HG03139 (cell line): ENCODE measurements at regions not wholly inside any gene's neighbourhood (a gene's known extent, or its start where the extent isn't known, plus 50 kb on each side); places are given as distances from the start of the nearest gene placed in this dataset.

Source experiments
- ATAC-seq: cut with Tn5 transposase; IDR thresholded peaks from one replicate; pipeline ENCODE4 v1.9.1; 2021; ENCODE audit not compliant: unreplicated experiment

DNA sequence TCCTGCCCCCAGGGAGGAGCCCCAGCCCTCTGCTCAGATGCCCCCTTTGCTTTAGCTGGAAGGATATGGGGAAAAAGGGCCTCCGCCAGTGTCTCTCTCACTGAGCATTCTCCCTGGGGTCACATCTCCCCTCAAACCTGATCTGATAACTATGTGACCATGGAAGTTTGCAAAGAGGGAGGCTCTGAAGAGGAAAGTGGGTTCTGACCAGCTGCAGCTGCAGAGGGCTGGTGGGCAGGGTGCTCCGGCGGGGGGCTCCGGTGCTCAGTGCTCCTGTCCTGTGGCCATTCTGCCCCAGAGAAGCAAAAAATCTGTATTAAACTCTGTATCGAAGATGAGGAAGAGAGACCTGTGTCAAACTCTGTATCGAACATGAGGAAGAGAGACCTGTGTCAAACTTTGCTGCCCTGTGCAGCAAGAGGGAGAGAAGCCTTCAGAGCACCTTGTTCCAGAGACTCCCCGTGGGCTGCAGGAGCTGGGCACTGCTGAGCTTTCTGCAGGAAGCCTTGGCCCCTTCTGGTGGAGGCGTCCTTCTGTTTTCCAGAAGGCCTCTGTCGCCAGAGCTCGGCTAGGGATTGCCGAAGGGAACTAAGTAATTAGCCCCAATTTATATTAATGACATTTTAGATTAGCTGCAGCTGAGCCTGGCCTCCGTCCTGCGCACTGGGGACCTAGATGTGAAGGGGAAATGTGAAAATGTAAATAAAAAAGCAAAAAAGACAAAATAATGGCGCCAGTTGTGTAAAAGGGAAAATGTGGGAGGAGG lies 186.2 kb upstream of the C1orf174 start:
- no peak for ATAC-seq

DNA sequence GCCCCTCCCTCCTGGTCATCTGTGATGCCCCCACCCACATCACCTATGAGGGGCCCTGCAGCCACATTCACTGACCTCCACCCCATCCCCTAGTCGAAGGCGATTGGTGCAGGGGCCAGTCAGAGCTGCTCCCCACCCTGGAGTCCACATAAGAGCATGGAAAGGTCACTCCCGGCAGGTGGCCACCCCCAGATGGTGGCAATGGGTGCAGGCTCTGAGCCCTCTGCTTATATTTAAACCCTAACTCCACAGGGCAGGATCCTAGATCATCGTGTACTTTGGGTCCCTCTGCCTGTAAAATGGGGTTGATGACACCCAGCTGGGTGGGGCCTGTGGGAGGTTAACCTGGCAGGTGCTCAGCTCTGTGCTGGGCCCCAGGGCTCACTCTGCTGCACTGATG lies 186.8 kb upstream of the C1orf174 start:
- ATAC-seq = no peak

DNA sequence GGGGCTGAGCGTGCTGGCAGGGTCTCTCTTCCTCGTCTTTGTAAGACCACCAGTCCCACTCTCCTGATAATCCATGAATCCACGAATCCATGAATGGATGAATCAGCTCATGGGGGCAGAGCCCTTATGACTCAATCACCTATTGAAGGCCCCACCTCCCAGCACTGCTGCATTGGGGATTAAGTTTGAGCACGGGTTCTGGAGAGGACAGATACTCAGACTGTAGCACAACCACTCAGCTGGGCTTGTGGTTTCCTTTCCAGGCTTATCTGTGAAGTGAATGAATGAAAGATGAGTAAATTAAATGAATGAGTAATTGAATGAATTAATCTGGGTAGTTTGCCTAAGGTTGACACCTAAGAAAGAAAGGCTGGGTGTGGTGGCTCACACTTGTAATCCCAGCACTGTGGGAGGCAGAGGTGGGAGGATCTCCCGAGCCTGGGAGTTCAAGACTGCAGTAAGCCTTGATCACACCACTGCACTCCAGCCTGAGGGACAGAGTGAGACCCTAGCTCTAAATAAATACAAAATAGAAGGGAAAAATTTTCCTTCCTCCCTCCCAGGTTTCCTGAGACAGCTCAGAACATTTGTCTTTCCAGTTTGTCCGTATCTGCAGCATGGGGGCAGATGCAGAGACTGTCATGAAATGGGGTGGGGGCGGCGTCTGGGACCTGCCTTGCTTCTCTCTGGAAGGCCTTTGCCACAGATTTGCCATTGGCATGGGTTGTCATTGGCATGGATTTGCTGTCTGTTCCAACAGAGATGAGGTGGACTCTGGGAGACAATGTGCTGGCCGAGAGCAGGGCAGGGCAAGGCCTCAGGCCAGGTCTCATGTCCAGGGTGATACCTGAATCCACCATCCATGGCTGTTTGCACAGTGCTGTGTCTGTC lies 187.7 kb upstream of the C1orf174 start:
- no peak for ATAC-seq

DNA sequence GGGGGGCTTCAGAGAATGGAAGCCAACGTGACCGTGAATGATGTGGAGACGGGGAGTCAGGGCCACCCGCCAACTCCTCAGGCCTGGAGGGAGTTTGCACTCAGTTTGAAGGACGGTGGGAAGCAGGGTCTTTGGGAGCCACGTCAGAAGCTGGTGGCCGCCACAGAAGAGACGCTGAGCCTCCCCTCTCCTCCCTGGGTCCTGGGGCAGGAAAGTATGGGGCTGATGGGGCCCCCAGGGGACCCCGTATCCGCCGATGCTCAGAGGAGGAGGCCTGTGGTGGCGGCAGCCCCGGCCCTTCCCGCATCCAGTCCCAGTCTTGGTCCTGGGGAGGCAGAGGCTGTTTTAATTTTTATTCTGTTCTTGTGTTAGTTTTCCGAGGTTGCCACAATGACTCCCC lies 188.6 kb upstream of the C1orf174 start:
- no peak for ATAC-seq

DNA sequence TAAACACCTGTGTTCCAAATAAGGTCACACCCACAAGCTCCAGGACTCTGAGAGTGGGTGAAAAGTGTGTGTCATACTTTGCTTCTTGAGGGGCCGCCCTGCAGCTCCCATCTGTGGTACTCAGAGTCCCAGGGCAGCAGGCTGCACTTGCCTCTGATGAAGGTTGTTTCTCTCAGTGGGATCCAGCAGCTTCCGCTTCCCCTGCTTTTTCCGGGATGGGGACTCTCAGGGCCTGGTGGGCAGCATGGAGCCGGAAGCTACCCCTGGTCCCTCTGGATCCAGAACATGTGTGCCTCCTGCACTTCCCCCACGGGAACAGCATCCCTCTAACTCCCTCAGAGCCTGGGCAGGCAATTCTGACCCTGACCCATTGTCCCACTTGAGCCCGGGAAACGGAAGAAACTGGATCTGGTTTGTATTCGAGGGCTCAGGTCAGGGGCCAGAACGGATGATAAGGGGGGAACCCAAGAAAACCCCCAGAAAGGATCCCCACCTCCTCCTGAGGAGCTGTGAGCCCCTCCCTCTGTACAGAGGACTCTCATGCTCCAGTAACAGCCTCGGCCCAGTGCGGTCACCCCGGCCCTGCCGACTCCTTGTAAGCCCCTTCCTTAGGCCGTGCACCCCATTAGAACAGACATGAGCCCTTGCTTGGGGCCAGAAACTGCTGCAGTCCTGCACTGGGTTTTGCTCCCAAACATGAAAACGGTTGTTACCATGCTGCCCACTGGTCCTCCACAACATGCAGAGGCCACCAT lies 189.5 kb upstream of the C1orf174 start:
- ATAC-seq = no peak

DNA sequence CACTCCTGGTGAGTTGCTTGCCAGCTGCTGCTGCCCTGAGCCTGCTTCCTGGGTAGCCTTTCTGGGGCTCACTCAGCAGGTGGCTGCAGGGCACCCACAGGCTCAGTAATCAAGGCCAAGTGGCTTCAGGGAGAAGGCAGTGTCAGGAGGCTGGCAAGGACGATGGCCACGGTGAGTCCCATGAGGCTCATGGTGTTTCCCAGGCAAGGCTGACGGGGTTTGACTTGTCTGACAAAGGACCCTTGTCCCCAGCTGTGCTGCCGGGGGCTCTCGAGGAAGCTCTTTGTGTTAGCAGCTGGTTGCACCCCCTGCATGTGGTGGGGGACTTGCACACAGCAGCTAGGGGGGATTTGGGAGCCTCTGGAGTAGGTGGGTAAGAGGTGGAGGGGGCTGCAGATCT lies 190.5 kb upstream of the C1orf174 start:
- ATAC-seq = no peak

DNA sequence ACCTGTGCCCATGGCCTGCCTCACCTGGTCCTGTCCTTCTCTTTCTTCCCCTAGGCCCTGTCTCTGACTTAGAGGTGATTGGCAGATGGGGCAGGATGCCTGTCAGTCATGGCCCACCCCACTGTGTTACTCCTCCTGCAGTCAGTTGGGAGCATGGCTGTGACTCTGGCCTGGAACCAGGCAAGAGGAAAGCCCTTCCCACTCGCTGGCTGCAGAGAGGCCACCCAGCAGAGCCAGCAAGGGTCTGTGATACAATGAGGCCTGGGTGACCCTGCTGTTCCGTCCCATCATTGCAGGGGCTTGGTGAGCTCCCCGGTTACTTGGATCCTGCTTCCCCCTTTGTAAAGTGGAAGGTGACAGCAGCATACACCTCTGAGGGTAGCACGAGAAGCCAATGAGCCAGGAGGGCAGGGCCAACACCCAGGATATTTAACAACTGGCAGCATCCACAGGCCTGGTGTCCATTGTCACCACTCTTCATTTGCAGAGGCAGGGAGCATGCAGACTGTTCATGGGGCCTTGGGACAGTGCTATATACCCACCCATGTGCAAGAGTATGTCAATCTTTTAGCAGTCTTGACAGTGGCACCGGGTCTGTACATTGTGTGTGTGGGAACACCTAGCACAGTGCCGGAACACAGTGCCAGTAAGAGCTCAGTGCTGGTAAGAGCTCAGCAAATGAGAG lies 191.0 kb upstream of the C1orf174 start:
- ATAC-seq = no peak

DNA sequence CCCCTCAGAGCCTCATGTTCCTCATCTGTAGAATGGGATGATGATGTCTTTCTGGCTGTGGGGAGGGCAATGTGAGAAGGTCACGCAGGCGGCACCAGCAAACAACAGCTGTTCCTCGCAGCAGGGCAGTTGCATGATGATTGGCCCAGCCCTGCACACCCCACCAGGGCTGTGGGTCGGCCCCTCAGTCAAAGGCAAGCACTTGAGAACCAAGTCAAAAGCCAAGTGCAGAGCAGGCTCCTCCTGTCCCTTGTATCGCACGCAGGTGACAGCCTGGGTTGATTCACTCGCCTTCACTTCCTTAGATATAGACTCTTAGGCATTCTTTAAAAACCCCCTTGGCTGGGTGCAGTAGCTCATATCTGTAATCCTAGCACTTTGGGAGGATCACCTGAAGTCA lies 191.9 kb upstream of the C1orf174 start:
- ATAC-seq = no peak

DNA sequence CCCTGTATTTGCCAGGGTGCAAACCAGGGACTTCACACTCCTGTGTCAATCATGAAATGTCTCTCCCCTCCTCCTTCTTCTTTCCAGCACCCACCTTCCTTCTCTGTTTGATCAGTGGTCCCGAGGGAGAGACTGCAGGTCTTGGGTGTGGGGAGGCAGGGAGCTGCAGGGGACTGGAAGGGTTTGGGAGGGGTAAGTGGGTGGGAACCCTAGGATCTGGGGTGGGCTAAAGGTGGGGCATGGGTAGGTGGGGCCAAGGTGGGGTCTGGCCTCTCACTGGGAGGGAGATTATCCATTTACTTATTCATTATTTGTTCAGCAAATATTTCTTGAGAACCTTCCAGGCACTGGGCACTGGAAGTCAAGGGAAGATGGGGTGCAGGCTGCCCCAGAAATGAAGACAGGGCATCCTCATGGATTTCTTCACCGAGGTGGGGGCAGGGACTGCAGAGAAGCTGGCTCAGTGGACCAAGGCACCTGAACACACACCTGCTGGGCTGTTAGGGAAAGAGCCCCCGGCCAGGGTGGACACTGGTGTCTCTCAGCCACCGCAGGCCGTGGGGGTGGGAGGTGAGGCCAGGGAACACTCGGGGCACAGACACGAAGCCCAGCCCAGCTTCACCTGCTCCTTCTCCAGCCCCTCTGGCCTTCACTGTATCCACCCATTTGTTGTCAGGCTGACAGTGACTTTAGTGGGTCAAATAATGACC lies 193.9 kb upstream of the C1orf174 start:
- ATAC-seq = no peak

DNA sequence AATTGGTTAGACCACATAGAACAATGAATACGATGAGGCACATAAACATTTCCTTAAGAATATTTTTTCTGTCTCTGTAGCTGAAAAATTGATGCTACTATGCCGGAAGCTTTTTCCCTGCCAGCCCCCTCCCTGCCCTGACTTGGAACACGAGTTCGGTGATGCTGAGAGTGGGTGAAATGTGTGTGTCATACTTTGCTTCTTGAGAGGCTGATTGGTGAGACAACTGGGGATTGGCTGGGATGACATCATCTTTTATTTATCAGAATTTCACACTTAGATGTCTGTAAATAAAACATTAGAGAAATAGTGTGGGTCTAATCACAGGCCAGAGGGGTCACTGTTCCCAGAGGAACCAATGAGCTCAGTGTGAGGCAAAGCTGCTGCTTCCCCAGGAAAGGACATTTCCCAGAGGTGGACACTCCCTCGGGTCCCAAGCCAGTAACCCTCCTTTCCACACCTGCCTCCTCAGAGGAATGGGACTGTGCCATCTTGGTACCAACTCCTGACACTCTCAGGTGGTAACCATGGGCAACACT lies 195.4 kb upstream of the C1orf174 start:
- ATAC-seq = no peak

DNA sequence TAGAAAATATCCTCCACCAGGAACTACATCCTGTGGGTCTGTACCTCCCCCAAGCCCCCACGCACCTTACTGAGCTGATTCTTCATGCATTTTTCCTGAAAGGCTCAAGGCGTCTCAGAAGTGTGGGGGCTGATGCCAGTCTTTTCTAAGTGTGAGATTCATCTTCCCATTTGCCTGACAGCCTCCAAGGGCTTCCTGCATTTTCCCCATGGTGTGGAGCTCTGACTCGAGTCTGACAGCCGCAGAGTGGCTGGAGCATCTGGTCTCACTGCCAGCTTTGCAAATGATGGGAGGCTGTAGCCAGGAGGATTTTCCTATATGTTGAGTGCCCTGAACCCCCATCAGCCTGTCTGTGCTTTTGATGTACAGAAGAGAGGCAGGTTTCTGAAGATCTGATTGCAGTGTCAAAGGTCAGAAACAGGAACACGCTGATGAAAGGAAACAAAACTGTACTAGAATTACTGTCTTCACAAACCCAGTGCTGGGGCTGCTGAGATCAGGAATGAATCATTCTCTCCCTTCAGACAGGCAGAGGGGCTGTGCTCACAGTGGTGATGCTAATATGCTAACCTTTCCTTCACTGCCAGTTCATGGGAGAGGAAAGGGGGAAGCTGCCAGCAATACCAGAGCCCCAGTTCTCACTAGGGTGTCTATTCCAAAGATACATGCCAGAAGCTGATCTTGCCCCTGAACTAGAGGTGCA lies 201.5 kb upstream of the C1orf174 start:
- no peak for ATAC-seq

DNA sequence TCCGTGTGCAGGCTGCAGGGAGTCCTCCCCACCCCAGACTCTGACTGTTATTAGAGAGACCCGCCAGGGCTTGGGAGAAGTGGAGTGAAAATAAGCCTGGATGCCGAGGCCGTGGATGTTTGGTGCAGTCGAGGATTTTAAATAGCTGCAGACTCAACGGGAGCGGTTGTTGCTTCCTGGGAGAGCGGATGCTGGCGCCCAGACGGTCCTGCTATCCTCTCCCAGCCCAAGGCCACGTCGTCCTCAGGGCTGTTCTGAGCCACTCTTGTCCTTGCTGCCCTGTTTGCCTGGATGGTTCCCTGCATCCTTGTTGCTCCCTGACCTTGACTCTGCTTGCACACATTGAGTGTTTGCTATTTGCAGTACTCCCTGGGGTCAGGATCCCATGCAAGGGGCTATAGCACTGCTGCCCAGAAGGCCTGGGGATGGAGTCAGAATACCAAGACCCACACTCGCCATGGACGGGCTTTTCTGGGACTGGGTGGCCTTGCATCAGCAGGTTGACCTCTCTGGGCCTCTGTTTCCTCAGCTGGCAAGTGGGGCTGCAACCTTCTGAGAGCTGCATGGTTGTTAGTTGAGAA lies 205.3 kb upstream of the C1orf174 start:
- ATAC-seq = no peak

DNA sequence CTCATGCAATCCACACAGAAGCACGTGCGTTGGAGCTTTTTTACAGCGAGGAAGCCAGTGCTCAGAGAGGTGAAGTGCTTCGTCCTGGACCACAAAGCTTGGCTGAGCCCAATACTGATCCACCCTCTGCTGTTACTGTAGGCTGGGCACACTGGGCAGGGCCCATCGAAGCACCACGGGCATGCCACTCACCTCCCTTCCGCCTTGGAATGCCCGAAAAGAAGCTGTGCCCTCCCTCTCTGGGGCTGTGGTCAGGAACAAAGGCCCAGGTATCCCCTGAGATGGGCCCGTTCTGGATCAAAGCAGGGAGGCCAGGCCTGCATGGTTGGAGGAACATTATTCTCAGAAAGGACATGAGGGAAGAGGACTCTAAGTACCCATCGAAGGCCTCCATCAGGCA lies 206.7 kb upstream of the C1orf174 start:
- ATAC-seq = no peak

DNA sequence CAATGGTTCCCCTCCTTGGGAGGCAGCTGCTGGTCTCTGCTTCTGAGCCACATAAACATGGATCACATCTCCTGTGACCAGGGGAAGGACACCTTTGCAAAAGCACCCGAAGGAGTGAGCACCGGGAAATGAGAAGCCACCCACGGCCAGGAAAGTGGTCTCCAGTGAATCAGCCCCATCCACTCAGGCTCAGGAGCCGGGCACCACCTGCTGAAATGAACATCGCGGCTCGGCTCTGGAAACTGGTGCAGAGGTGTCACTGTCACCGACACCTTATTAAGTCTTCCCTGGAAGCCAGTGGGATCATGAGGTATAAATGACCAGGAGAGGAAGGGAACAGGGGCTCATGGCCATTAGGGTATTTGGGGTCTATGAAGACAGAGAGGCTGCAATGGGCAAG lies 207.2 kb upstream of the C1orf174 start:
- no peak for ATAC-seq

DNA sequence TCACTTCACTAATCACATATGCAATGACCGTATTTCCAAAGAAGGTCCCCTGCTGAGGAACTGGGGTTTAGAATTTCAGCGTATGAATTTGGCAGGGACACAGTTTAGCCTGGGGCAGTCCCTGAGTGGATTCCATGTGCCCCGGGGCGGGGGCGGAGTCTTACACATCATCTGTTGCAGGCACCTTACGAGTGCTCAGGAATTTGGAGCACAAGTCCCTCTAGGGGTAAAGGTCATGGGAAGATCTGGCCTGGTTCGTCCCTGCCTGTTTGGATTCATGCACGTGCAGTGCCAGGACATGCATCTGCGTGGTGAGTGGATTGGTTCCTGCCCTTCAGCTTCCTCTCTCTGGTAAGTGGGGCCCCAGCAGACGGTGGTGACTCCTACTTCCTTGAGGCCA lies 208.3 kb upstream of the C1orf174 start:
- no peak for ATAC-seq

DNA sequence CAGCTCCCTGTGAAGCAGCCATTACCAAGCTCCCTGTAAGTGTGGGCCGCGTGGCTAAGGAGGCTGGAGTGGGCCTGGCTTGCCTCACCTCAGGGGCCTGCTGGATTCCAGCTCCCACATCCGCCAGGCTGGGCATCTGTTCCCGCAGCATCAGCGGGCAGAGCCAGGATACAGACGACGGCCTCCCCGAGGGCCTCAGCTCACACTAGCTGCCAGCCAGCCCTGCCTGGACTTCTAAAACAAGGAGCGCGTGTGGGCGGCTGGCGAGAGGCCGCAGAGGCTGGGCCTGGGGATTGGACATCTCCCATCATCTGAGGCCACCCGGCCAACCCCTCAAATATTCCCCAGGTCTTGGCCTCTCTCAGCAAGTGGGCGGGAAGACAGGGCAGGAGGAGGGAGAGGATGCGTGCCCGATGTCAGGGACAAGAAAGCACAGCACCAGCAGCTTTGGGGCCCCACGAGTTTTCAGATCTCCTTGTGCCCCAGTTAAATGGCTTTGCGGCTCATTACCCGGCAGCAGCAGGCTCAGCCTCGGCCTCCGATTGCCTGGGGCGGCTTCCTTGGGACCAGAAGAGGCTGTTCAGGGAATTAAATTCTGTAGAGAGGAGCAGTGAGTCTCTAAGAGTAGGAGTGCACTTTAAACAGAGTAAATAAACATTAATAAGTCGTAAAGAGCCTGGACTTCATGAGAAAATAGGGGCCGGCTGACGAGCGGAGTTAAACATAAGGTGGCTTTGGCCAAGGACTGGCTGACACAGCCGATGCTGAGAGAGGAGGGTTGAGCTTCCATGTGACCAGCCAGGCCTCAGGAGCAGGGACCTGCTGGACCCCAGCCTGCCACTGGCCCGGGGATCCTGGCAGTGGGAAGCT lies 208.9 kb upstream of the C1orf174 start:
- ATAC-seq = no peak

DNA sequence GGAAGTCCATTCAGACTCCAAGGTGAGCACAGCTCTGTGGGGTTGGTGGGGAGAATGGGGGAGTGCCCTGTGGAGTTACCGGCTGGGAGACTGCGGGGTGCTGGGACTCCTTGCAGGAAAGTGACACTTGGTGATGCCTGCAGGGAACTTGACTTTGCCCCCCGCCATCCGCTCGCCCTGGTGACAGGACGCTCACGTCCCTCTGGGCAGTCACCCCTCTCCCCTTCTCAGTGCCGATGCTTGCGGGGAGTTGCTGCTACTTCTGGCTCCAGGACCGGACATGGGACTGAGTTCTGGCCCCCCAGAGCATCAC lies 209.5 kb upstream of the C1orf174 start:
- ATAC-seq = no peak

DNA sequence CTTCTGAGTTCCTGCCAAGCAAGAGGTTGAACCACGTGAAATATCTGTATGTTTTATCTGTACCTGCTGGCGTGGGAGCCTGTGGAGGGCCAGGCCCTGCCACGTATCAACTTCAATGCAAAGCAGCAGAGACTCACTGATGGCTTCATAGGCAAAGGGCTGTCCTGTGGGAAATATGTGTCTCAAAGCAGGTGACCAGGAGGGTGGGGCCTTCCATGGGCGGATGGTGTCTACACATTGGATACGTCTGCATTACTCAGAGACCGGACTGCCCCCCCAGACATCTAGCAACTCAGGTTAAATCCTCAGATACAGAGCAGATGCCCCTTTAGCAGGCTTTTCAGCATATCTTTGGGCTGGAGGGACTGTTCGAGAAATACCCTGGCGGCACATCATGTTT lies 210.8 kb upstream of the C1orf174 start:
- no peak for ATAC-seq
